Smooth muscle cell (in vitro differentiated cells): ENCODE measurements at regions not wholly inside any gene's neighbourhood (a gene's known extent, or its start where the extent isn't known, plus 50 kb on each side); places are given as distances from the start of the nearest gene placed in this dataset.
"Not testable (repeated sequence)": the region's sequence is repeated elsewhere in the genome, so short reads cannot be mapped to it uniquely, and the experiment has no call there.

Experiments
- DNase-seq: peaks from one replicate; lab custom pipeline; 2025; ENCODE audit not compliant: unreplicated experiment; lab: John Stamatoyannopoulos, UW
- H2AFZ ChIP-seq: fragments of 200-600 bp; sonication (generic); 2 replicates; pipeline ENCODE4 v1.6.0; 2016; ENCODE audit warnings: antibody characterized with exemption, low read depth, mild to moderate bottlenecking
- H3F3A ChIP-seq: fragments of 200-600 bp; sonication (generic); 2 replicates; pipeline ENCODE4 v1.6.0; 2017; ENCODE audit warnings: antibody characterized with exemption, low read depth
- H3K27ac ChIP-seq: fragments of 200-600 bp; sonication (generic); 2 replicates; pipeline ENCODE4 v1.5.1; 2016; ENCODE audit warnings: low read depth, mild to moderate bottlenecking
- H3K27me3 ChIP-seq: fragments of 200-600 bp; sonication (generic); 2 replicates; pipeline ENCODE4 v1.6.1; 2016; ENCODE audit warnings: low read depth, mild to moderate bottlenecking
- H3K36me3 ChIP-seq: fragments of 200-600 bp; sonication (generic); 2 replicates; pipeline ENCODE4 v1.5.1; 2016; ENCODE audit warnings: low read depth
- H3K4me1 ChIP-seq: fragments of 200-600 bp; sonication (generic); 2 replicates; pipeline ENCODE4 v1.5.1; 2016; ENCODE audit warnings: low read depth
- H3K4me2 ChIP-seq: fragments of 200-600 bp; sonication (generic); 2 replicates; pipeline ENCODE4 v1.6.0; 2016; ENCODE audit warnings: mild to moderate bottlenecking
- H3K4me3 ChIP-seq: fragments of 200-600 bp; sonication (generic); 2 replicates; pipeline ENCODE4 v1.5.1; 2016; ENCODE audit warnings: mild to moderate bottlenecking
- H3K79me2 ChIP-seq: fragments of 200-600 bp; sonication (generic); 2 replicates; pipeline ENCODE4 v1.6.0; 2016; ENCODE audit warnings: low read depth, mild to moderate bottlenecking
- H3K9ac ChIP-seq: fragments of 200-600 bp; sonication (generic); 2 replicates; pipeline ENCODE4 v1.6.0; 2016; ENCODE audit warnings: low read depth
- H3K9me3 ChIP-seq: fragments of 200-600 bp; sonication (generic); replicated peaks from 2 replicates; pipeline ENCODE4 v1.5.1; 2016; ENCODE audit warnings: low read depth
- H4K20me1 ChIP-seq: fragments of 200-600 bp; sonication (generic); 2 replicates; pipeline ENCODE4 v1.6.0; 2016; ENCODE audit warnings: low read depth
- WGBS: methylation state at CpG from one replicate; pipeline ENCODE4 v1.1.7; 2016; ENCODE audit warnings: low lambda C conversion rate; 5-methylcytosine and 5-hydroxymethylcytosine counted together
- TF ChIP-seq, protein P1 (sequence below): fragments of 200-600 bp; sonication (generic); IDR thresholded peaks from 2 replicates; pipeline ENCODE4 v1.5.1; 2017; ENCODE audit warnings: borderline replicate concordance, mild to moderate bottlenecking, antibody characterized with exemption; ENCODE audit not compliant: insufficient read depth, poor library complexity, severe bottlenecking

DNA sequence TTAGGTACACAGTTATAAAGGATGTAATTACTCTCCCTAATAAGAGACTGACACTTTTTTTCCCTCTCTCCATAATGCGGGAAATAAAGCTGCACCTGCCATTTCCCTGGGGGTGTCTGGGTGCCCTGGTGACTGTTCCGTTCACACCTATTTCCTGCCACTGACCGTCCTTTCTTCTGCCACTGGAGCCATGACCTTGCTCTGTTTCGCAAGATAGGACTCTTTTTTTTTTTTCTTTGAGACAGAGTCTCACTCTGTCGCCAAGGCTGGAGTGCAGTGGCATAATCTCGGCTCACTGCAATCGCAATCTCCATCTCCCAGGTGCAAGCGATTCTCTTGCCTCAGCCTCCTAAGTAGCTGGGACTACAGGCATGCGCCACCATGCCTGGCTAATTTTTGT is 66.1 kb upstream of the SERBP1 start:
- TF ChIP-seq, protein P1, sequence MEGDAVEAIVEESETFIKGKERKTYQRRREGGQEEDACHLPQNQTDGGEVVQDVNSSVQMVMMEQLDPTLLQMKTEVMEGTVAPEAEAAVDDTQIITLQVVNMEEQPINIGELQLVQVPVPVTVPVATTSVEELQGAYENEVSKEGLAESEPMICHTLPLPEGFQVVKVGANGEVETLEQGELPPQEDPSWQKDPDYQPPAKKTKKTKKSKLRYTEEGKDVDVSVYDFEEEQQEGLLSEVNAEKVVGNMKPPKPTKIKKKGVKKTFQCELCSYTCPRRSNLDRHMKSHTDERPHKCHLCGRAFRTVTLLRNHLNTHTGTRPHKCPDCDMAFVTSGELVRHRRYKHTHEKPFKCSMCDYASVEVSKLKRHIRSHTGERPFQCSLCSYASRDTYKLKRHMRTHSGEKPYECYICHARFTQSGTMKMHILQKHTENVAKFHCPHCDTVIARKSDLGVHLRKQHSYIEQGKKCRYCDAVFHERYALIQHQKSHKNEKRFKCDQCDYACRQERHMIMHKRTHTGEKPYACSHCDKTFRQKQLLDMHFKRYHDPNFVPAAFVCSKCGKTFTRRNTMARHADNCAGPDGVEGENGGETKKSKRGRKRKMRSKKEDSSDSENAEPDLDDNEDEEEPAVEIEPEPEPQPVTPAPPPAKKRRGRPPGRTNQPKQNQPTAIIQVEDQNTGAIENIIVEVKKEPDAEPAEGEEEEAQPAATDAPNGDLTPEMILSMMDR = no peak
- Histone ChIP-seq H4K20me1 (no peaks in the 10 kb centered on the region), H3F3A (no peaks in the 10 kb centered on the region), H3K79me2 (no peaks in the 10 kb centered on the region), H3K9ac (no peak overlapping the region), H3K4me3 (no peak overlapping the region), H3K27ac (no peak overlapping the region), H3K9me3 (no peaks in the 10 kb centered on the region), H3K27me3 (no peaks in the 10 kb centered on the region), H3K4me1 (no peaks in the 10 kb centered on the region), H3K36me3 (no peaks in the 10 kb centered on the region), H2AFZ (no peak overlapping the region), H3K4me2 (no peak overlapping the region)
- 89% methylated on average over 9 of the region's 9 CpGs for WGBS
- no peak for DNase-seq

DNA sequence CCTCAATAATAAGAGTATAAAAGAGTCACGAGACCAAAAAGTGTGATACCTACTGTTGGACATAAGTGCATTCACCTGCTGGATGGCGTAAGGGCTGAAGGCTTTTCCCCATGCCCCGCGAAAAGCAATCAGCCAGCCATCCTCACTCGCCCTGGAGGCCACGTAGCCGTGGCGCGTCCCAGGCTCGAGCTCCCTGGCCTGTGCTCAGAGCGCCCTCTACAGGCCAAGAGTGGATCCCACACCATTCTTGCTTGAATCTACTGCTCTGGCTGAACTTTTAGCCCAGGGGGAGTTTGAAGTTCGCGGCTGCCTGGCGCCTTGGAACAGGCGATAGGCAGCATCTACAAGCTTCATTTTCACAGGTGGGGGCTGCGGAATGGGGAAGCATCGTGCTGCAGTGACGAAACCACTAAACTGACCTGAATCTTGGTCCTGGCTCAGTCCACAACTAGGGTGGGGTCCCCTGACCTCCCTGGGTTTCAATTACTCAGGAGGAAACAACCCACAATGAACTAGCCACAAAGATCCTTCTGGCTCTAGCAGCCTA is 70.3 kb upstream of the SERBP1 start:
- no peaks in the 10 kb centered on the region for H4K20me1 ChIP-seq
- H3K9me3 ChIP-seq = no peaks in the 10 kb centered on the region
- peak overlapping the region; percentile 77 for H3K4me2 ChIP-seq
- no peaks in the 10 kb centered on the region for H3F3A ChIP-seq
- H3K36me3 ChIP-seq = no peaks in the 10 kb centered on the region
- 4% methylated on average over 18 of the region's 18 CpGs for WGBS
- no peaks in the 10 kb centered on the region for H3K79me2 ChIP-seq
- no peak overlapping the region for H2AFZ ChIP-seq
- no peak overlapping the region for H3K27ac ChIP-seq
- peaks cover 8% of the 10 kb centered on the region for H3K27me3 ChIP-seq
- peak; percentile 56 for DNase-seq
- no peak overlapping the region for H3K4me3 ChIP-seq
- H3K9ac ChIP-seq = no peak overlapping the region
- TF ChIP-seq, protein P1 = peak; percentile 98
- no peaks in the 10 kb centered on the region for H3K4me1 ChIP-seq

GRCh38 chr1:67503974-67504373 is 73.8 kb upstream of the SERBP1 start:
- Histone ChIP-seq H3K9me3 (no peaks in the 10 kb centered on the region), H2AFZ (no peak overlapping the region), H3K27me3 (peaks cover 8% of the 10 kb centered on the region), H3K4me2 (no peak overlapping the region), H3K9ac (no peak overlapping the region), H4K20me1 (no peaks in the 10 kb centered on the region), H3K79me2 (no peaks in the 10 kb centered on the region), H3F3A (no peaks in the 10 kb centered on the region), H3K27ac (no peak overlapping the region), H3K36me3 (no peaks in the 10 kb centered on the region), H3K4me1 (no peaks in the 10 kb centered on the region), H3K4me3 (no peak overlapping the region)
- TF ChIP-seq, protein P1 = no peak
- WGBS = 86% methylated on average over 2 of the region's 2 CpGs
- no peak for DNase-seq

- not testable (repeated sequence) for DNase-seq, H3K27ac ChIP-seq, H4K20me1 ChIP-seq, H3K4me2 ChIP-seq, H3F3A ChIP-seq, H2AFZ ChIP-seq, H3K79me2 ChIP-seq, H3K4me3 ChIP-seq, H3K9ac ChIP-seq, H3K27me3 ChIP-seq, H3K36me3 ChIP-seq, H3K4me1 ChIP-seq, H3K9me3 ChIP-seq
- WGBS = 87% methylated on average over 11 of the region's 11 CpGs
Measured at GRCh38 chr1:67513392-67514294, 83.4 kb upstream of the SERBP1 start.
